Mesendoderm (in vitro differentiated cells): ENCODE measurements at regions not wholly inside any gene's neighbourhood (a gene's known extent, or its start where the extent isn't known, plus 50 kb on each side); places are given as distances from the start of the nearest gene placed in this dataset.

Experiments
- DNase-seq: peaks from one replicate; pipeline ENCODE4 v3.0.0; 2013
- H2AK5ac ChIP-seq: 2 replicates; pipeline ENCODE4 v1.6.1; 2013; ENCODE audit warnings: low read length, inconsistent platforms
- H2BK120ac ChIP-seq: 2 replicates; pipeline ENCODE4 v1.6.1; 2013; ENCODE audit warnings: low read depth, mild to moderate bottlenecking, low read length, moderate library complexity, mixed read lengths
- H2BK15ac ChIP-seq: replicated peaks from 2 replicates; pipeline ENCODE4 v1.6.1; 2013; ENCODE audit warnings: low read depth, mild to moderate bottlenecking, moderate library complexity
- H2BK5ac ChIP-seq: 2 replicates; pipeline ENCODE4 v1.6.1; 2013; ENCODE audit warnings: low read length, inconsistent platforms
- H3K18ac ChIP-seq: 2 replicates; pipeline ENCODE4 v1.6.1; 2013; ENCODE audit warnings: mild to moderate bottlenecking, low read length, mixed read lengths
- H3K23ac ChIP-seq: one replicate; pipeline ENCODE4 v1.6.1; 2013; ENCODE audit warnings: low read length
- H3K27ac ChIP-seq: 2 replicates; pipeline ENCODE4 v1.5.1; 2013; ENCODE audit warnings: low read depth, mild to moderate bottlenecking, inconsistent platforms, low read length, moderate library complexity
- H3K27me3 ChIP-seq: 2 replicates; pipeline ENCODE4 v1.6.1; 2013; ENCODE audit warnings: low read length, control low read depth, mild to moderate bottlenecking, inconsistent platforms; ENCODE audit not compliant: insufficient read depth, poor library complexity
- H3K36me3 ChIP-seq: 2 replicates; pipeline ENCODE4 v1.6.1; 2013; ENCODE audit warnings: low read length, inconsistent platforms; ENCODE audit not compliant: control insufficient read depth, insufficient read depth
- H3K4ac ChIP-seq: one replicate; pipeline ENCODE4 v1.6.1; 2013; ENCODE audit warnings: low read depth, mild to moderate bottlenecking, low read length, moderate library complexity
- H3K4me1 ChIP-seq: 2 replicates; pipeline ENCODE4 v1.6.1; 2013; ENCODE audit warnings: low read depth, low read length, inconsistent platforms; ENCODE audit not compliant: control insufficient read depth
- H3K4me2 ChIP-seq: 2 replicates; pipeline ENCODE4 v1.6.1; 2013; ENCODE audit warnings: low read length
- H3K4me3 ChIP-seq: 2 replicates; pipeline ENCODE4 v1.5.1; 2013; ENCODE audit warnings: mild to moderate bottlenecking, low read length
- H3K56ac ChIP-seq: one replicate; pipeline ENCODE4 v1.6.1; 2013; ENCODE audit warnings: low read length
- H3K79me1 ChIP-seq: 2 replicates; pipeline ENCODE4 v1.6.1; 2013; ENCODE audit warnings: low read length, inconsistent platforms
- H3K79me2 ChIP-seq: 2 replicates; pipeline ENCODE4 v1.6.1; 2013; ENCODE audit warnings: mild to moderate bottlenecking, low read length; ENCODE audit not compliant: control insufficient read depth, insufficient read depth
- H3K9ac ChIP-seq: 2 replicates; pipeline ENCODE4 v1.6.1; 2013; ENCODE audit warnings: low read length, inconsistent platforms
- H4K5ac ChIP-seq: one replicate; pipeline ENCODE4 v1.6.1; 2013; ENCODE audit warnings: low read length
- H4K8ac ChIP-seq: one replicate; pipeline ENCODE4 v1.6.1; 2013; ENCODE audit warnings: low read depth, mild to moderate bottlenecking, control low read depth, low read length, moderate library complexity
- whole genome bisulfite sequencing: extraction: QIAGEN DNeasy Blood & Tissue Kit; methylation state at CpG from one replicate; pipeline ENCODE4 v1.1.7; 2013; ENCODE audit warnings: low lambda C conversion rate, missing lambda C conversion rate; ENCODE audit not compliant: insufficient coverage; ENCODE audit errors: extremely low coverage; 5-methylcytosine and 5-hydroxymethylcytosine counted together

- WGBS: no CpG with 5 or more reads among the region's 9 CpGs
- Histone ChIP-seq H2BK5ac (no peak overlapping the region), H4K5ac (no peak overlapping the region), H2BK15ac (no peak overlapping the region), H3K79me1 (no peaks in the 10 kb centered on the region), H3K56ac (no peak overlapping the region), H2BK120ac (no peak overlapping the region), H3K4me3 (no peak overlapping the region), H3K23ac (no peak overlapping the region), H3K4ac (no peak overlapping the region), H3K79me2 (no peaks in the 10 kb centered on the region), H3K18ac (no peak overlapping the region), H3K9ac (no peak overlapping the region), H3K27ac (no peak overlapping the region), H3K27me3 (no peaks in the 10 kb centered on the region), H3K4me2 (no peak overlapping the region), H4K8ac (no peak overlapping the region), H2AK5ac (no peak overlapping the region), H3K36me3 (no peaks in the 10 kb centered on the region), H3K4me1 (no peaks in the 10 kb centered on the region)
- DNase-seq: peak; percentile 14
Measured at GRCh38 chr17:65423346-65424140, 137.9 kb downstream of the AXIN2 start.

GRCh38 chr17:65418622-65419021 is 142.8 kb downstream of the AXIN2 start:
- Histone ChIP-seq H3K23ac (no peak overlapping the region), H4K5ac (no peak overlapping the region), H4K8ac (no peak overlapping the region), H3K4ac (no peak overlapping the region), H3K4me3 (no peak overlapping the region), H3K4me2 (no peak overlapping the region), H3K36me3 (no peaks in the 10 kb centered on the region), H3K9ac (no peak overlapping the region), H2BK5ac (no peak overlapping the region), H2AK5ac (no peak overlapping the region), H3K27me3 (no peaks in the 10 kb centered on the region), H3K18ac (no peak overlapping the region), H2BK15ac (no peak overlapping the region), H3K79me2 (no peaks in the 10 kb centered on the region), H3K4me1 (no peaks in the 10 kb centered on the region), H2BK120ac (no peak overlapping the region), H3K56ac (no peak overlapping the region), H3K27ac (no peak overlapping the region), H3K79me1 (no peaks in the 10 kb centered on the region)
- no CpG with 5 or more reads among the region's 3 CpGs for WGBS
- DNase-seq: no peak

- no peak overlapping the region for H3K23ac ChIP-seq
- H3K27me3 ChIP-seq: no peaks in the 10 kb centered on the region
- H4K5ac ChIP-seq: no peak overlapping the region
- H4K8ac ChIP-seq: no peak overlapping the region
- no peak overlapping the region for H2BK15ac ChIP-seq
- no peak overlapping the region for H2BK120ac ChIP-seq
- no peak overlapping the region for H3K4ac ChIP-seq
- no peaks in the 10 kb centered on the region for H3K36me3 ChIP-seq
- no peak overlapping the region for H3K27ac ChIP-seq
- no peak overlapping the region for H3K4me2 ChIP-seq
- H2AK5ac ChIP-seq: no peak overlapping the region
- DNase-seq: no peak
- no peak overlapping the region for H3K4me3 ChIP-seq
- WGBS: no CpG with 5 or more reads among the region's 7 CpGs
- H3K79me2 ChIP-seq: no peaks in the 10 kb centered on the region
- H3K79me1 ChIP-seq: no peaks in the 10 kb centered on the region
- H3K9ac ChIP-seq: no peak overlapping the region
- H3K18ac ChIP-seq: no peak overlapping the region
- H2BK5ac ChIP-seq: no peak overlapping the region
- no peaks in the 10 kb centered on the region for H3K4me1 ChIP-seq
- no peak overlapping the region for H3K56ac ChIP-seq
Measured at GRCh38 chr17:65417406-65418221, 143.8 kb downstream of the AXIN2 start.

GRCh38 chr17:65415991-65416390 is 145.5 kb downstream of the AXIN2 start:
- H3K36me3 ChIP-seq: no peaks in the 10 kb centered on the region
- H2BK15ac ChIP-seq: no peak overlapping the region
- H3K79me2 ChIP-seq: no peaks in the 10 kb centered on the region
- no CpG with 5 or more reads among the region's 5 CpGs for whole genome bisulfite sequencing
- no peak overlapping the region for H3K23ac ChIP-seq
- H3K4me2 ChIP-seq: no peak overlapping the region
- no peaks in the 10 kb centered on the region for H3K4me1 ChIP-seq
- no peak overlapping the region for H3K56ac ChIP-seq
- no peak for DNase-seq
- H3K27ac ChIP-seq: no peak overlapping the region
- H3K9ac ChIP-seq: no peak overlapping the region
- no peak overlapping the region for H3K4me3 ChIP-seq
- H3K27me3 ChIP-seq: no peaks in the 10 kb centered on the region
- no peak overlapping the region for H4K5ac ChIP-seq
- no peak overlapping the region for H4K8ac ChIP-seq
- H2BK5ac ChIP-seq: no peak overlapping the region
- no peaks in the 10 kb centered on the region for H3K79me1 ChIP-seq
- no peak overlapping the region for H2AK5ac ChIP-seq
- H3K18ac ChIP-seq: no peak overlapping the region
- H3K4ac ChIP-seq: no peak overlapping the region
- H2BK120ac ChIP-seq: no peak overlapping the region

- H3K4me3 ChIP-seq: no peak overlapping the region
- no peaks in the 10 kb centered on the region for H3K79me1 ChIP-seq
- H4K5ac ChIP-seq: no peak overlapping the region
- no peak overlapping the region for H3K56ac ChIP-seq
- H3K79me2 ChIP-seq: no peaks in the 10 kb centered on the region
- H3K4me1 ChIP-seq: no peaks in the 10 kb centered on the region
- WGBS: no CpG with 5 or more reads among the region's 2 CpGs
- H3K4me2 ChIP-seq: no peak overlapping the region
- H3K27me3 ChIP-seq: no peaks in the 10 kb centered on the region
- H2AK5ac ChIP-seq: no peak overlapping the region
- no peak overlapping the region for H2BK5ac ChIP-seq
- no peak overlapping the region for H2BK15ac ChIP-seq
- no peak overlapping the region for H3K27ac ChIP-seq
- no peak overlapping the region for H3K18ac ChIP-seq
- DNase-seq: no peak
- H4K8ac ChIP-seq: no peak overlapping the region
- no peak overlapping the region for H2BK120ac ChIP-seq
- H3K36me3 ChIP-seq: no peaks in the 10 kb centered on the region
- H3K4ac ChIP-seq: no peak overlapping the region
- H3K23ac ChIP-seq: no peak overlapping the region
- H3K9ac ChIP-seq: no peak overlapping the region
Measured at GRCh38 chr17:65413390-65413789, 148.1 kb downstream of the AXIN2 start.
